Panc1 (cell line): ENCODE measurements at regions not wholly inside any gene's neighbourhood (a gene's known extent, or its start where the extent isn't known, plus 50 kb on each side); places are given as distances from the start of the nearest gene placed in this dataset.

Source experiments
- ATAC-seq: fragments of 200-7000 bp; cut with Tn5 transposase; 2 replicates; pipeline ENCODE4 v1.9.1; 2020; ENCODE audit warnings: mild to moderate bottlenecking, moderate library complexity
- BruUV-seq: library from RNA; stranded (reverse); fragments of 400-500 nt; replicated peaks from 2 replicates; lab custom pipeline; 2021; lab: Mats Ljungman, UMichigan
- CTCF ChIA-PET: fragments of 300-600 bp; sonication (Branson Sonifier 250); formaldehyde crosslinking; loops from one replicate; lab custom pipeline; 2022; ENCODE audit warnings: antibody characterized with exemption; lab: Charles Lee
- POLR2A ChIA-PET: fragments of 300-600 bp; sonication (Branson Sonifier 250); formaldehyde crosslinking; loops from one replicate; lab custom pipeline; 2022; ENCODE audit warnings: antibody characterized with exemption; lab: Charles Lee
- DNase-seq: peaks from one replicate; pipeline ENCODE4 v3.0.0-alpha.2; 2010; ENCODE audit warnings: low read depth, low spot score
- H3K27ac ChIP-seq: 2 replicates; pipeline ENCODE4 v1.5.1; 2011; ENCODE audit warnings: mild to moderate bottlenecking, low read length, inconsistent platforms
- H3K27me3 ChIP-seq: fragments of 200-500 bp; sonication (Bioruptor generic); 2 replicates; pipeline ENCODE4 v1.6.0; 2014; ENCODE audit warnings: low read length, inconsistent platforms; ENCODE audit not compliant: control insufficient read depth, insufficient read depth
- H3K36me3 ChIP-seq: fragments of 200-500 bp; sonication (Bioruptor generic); 2 replicates; pipeline ENCODE4 v1.5.1; 2014; ENCODE audit warnings: inconsistent platforms, mild to moderate bottlenecking, low read length, moderate library complexity; ENCODE audit not compliant: control insufficient read depth, insufficient read depth
- H3K4me1 ChIP-seq: 2 replicates; pipeline ENCODE4 v1.5.1; 2011; ENCODE audit warnings: inconsistent platforms, mild to moderate bottlenecking, low read length, moderate library complexity; ENCODE audit not compliant: control insufficient read depth, insufficient read depth
- H3K4me3 ChIP-seq, 2 experiments: 2 replicates each; pipeline ENCODE4 v1.5.1; 2011 to 2012; ENCODE audit warnings: low read depth in 2 of 2, low read length in 2 of 2, mild to moderate bottlenecking in 2 of 2, inconsistent platforms in 1 of 2, moderate library complexity in 1 of 2
- H3K9me3 ChIP-seq: fragments of 200-500 bp; sonication (Bioruptor generic); 2 replicates; pipeline ENCODE4 v1.5.1; 2014; ENCODE audit warnings: low read depth, mild to moderate bottlenecking, inconsistent platforms, low read length, moderate library complexity; ENCODE audit not compliant: control insufficient read depth, insufficient read depth
- CTCF ChIP-seq: fragments of 450-650 bp; IDR thresholded peaks from 2 replicates; pipeline ENCODE4 v1.5.1; 2017; ENCODE audit warnings: mild to moderate bottlenecking
- POLR2AphosphoS5 ChIP-seq: IDR thresholded peaks from 2 replicates; pipeline ENCODE4 v1.6.1; 2012; ENCODE audit warnings: mild to moderate bottlenecking, low read depth, low read length, moderate library complexity
- REST ChIP-seq, 2 experiments: IDR thresholded peaks; 2 replicates each; pipeline ENCODE4 v1.6.1; 2011 to 2012; ENCODE audit warnings: low read depth in 2 of 2, control low read depth in 1 of 2, low read length in 1 of 2, mild to moderate bottlenecking in 1 of 2, moderate library complexity in 1 of 2; ENCODE audit not compliant: insufficient read depth in 1 of 2
- SIN3A ChIP-seq: IDR thresholded peaks from 2 replicates; pipeline ENCODE4 v1.6.1; 2012; ENCODE audit warnings: low read depth, mild to moderate bottlenecking, low read length, moderate library complexity, borderline replicate concordance; ENCODE audit not compliant: insufficient read depth
- TCF7L2 ChIP-seq: IDR thresholded peaks from 2 replicates; pipeline ENCODE4 v1.6.1; 2011; ENCODE audit warnings: mild to moderate bottlenecking, low read depth, low read length, inconsistent platforms
- in situ Hi-C: cut with HindIII; loops from 2 replicates; pipeline ENCODE4 v1.10.0; 2016; ENCODE audit warnings: low sequenced_read_pairs, low pct_unique_long_range_greater_than_20kb
- intact Hi-C: fragments of 100-400 bp; cut with micrococcal nuclease; formaldehyde crosslinking; loops from one replicate; pipeline ENCODE4 v1.10.0; 2022; ENCODE audit not compliant: unreplicated experiment

DNA sequence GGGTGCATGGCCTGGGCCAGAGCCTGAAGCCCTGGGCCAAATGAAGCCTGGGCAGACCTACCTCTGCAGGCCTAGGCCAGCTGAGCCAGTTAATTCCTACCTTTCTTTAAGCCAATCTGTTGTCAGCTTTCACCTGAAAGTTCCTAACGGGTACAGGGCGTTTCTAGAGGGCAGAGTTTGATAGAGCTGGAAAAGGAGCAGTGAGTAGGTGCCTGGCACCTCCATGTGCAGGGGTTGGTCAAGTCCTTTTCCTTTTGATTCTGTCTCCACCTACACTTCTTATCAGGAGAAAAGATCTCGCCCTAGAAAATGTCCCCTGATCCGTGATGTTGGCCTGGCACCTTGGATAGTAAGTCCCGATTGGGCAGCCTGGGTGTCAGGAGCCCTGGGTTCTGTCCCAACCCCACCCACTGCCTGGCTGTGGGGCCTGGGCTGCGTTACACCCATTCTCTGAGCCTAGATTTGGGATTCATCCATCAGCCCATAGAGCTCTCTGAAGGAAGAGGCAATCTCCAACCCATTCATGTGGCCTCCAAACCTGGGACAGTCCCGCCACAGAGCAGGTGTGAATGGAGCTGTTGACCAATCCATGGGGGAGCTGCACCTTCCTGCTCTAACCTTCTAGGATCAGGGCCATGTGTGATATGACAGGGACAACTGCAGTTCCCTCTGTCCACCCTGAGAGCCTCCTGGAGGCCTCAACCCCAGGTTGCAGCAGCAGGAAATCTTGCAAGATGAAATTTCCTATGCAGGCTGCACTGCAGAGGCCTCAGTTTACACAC is 304.3 kb downstream of the MATN1 start:
- ChIA-PET CTCF (no interaction called here), POLR2A (interaction anchor here (0.6 kb wide), 1 partner anchor 71 kb away, joined by 3 read pairs; no protein-coding TSS in a partner anchor)
- TF ChIP-seq CTCF: no peak
- TF ChIP-seq TCF7L2: no peak
- TF ChIP-seq SIN3A: no peak
- TF ChIP-seq POLR2AphosphoS5: no peak
- no peak for TF ChIP-seq REST (IDR thresholded peaks at IDR 0.05; ENCODE audit: insufficient read depth in 1 of 2, low read depth in 2 of 2, low read length in 1 of 2)
- H3K27ac ChIP-seq: no peak overlapping the region
- peaks cover 2% of the 10 kb centered on the region; the same call in 1 of the 2 replicates for H3K27me3 ChIP-seq
- H3K36me3 ChIP-seq: no peaks in the 10 kb centered on the region
- no peaks in the 10 kb centered on the region for H3K9me3 ChIP-seq
- no peak overlapping the region for H3K4me3 ChIP-seq
- ATAC-seq: no peak
- intact Hi-C loops: no loop called here
- DNase-seq: no peak
- H3K4me1 ChIP-seq: no peaks in the 10 kb centered on the region
- BruUV-seq: no TSS peak
- in situ Hi-C loops: no loop called here

DNA sequence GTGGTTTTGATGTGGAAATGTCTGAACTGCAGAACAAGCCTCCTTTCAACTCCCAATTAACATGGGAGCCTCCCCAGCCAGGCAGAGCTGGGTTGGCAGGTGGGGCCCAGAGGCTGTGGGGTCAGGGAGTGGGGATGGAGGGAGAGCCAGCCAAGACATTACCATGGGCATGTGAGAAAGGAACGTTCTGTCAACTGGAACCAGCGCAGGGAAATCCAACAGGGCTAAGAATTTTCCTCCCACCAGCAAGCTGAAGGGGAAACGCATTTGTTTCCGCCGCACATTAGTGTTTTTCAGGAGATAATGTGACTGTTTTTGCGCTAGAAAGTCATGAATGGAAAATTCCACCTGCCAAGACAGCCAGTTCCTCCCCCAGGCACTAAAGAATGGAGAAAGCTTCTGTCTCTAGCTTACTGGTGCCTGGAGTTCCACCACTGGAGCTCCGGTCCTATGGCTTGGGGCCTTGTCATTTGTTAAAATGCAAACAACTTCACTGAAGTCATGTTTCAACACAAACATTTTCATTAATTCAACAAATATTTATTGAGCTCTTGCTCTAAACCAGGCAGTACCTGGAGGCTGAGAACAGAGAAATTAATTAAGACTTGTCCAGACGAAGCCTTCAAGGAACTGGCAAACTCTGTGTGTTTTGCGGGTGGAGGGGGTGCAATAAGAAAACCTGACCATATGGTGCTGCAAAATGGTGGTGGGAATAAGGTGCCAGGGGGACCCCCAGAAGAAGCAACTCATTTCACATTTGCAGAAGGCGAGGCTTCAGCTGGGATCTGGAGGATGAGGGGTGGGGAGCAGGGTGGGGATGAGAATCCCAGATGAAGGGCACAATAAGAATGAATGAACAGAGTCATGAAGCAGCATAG is 305.1 kb downstream of the MATN1 start:
- H3K4me3 ChIP-seq: no peak overlapping the region
- intact Hi-C loops (no loop called here), in situ Hi-C loops (no loop called here)
- H3K36me3 ChIP-seq: no peaks in the 10 kb centered on the region
- TF ChIP-seq CTCF: no peak
- TF ChIP-seq SIN3A: no peak
- no peak for TF ChIP-seq TCF7L2
- TF ChIP-seq REST (IDR thresholded peaks at IDR 0.05; ENCODE audit: insufficient read depth in 1 of 2, low read depth in 2 of 2, low read length in 1 of 2): no peak
- no peak for TF ChIP-seq POLR2AphosphoS5
- ChIA-PET CTCF (no interaction called here), POLR2A (interaction anchor here (0.6 kb wide), 1 partner anchor 72 kb away, joined by 3 read pairs; no protein-coding TSS in a partner anchor)
- no TSS peak for BruUV-seq
- peaks cover 2% of the 10 kb centered on the region; the same call in 1 of the 2 replicates for H3K27me3 ChIP-seq
- DNase-seq (no peak), ATAC-seq (no peak)
- H3K4me1 ChIP-seq: no peaks in the 10 kb centered on the region
- no peaks in the 10 kb centered on the region for H3K9me3 ChIP-seq
- no peak overlapping the region for H3K27ac ChIP-seq
